HG02938 (cell line): ENCODE measurements at regions not wholly inside any gene's neighbourhood (a gene's known extent, or its start where the extent isn't known, plus 50 kb on each side); places are given as distances from the start of the nearest gene placed in this dataset.
"Not testable (repeated sequence)": the region's sequence is repeated elsewhere in the genome, so short reads cannot be mapped to it uniquely, and the experiment has no call there.

Source experiments
- ATAC-seq: cut with Tn5 transposase; IDR thresholded peaks from one replicate; pipeline ENCODE4 v1.9.1; 2021; ENCODE audit warnings: mild to moderate bottlenecking, moderate library complexity; ENCODE audit not compliant: unreplicated experiment

- no peak for ATAC-seq
These were observed 59.0 kb upstream of the ZNF532 start for GRCh38 chr18:58805467-58806187.

- ATAC-seq = peak; percentile 97
These were observed 57.6 kb upstream of the ZNF532 start for GRCh38 chr18:58806826-58807714.

GRCh38 chr18:58807766-58808165, 56.9 kb upstream of the ZNF532 start:
- ATAC-seq = no peak

- ATAC-seq = no peak
These were observed 56.3 kb upstream of the ZNF532 start for GRCh38 chr18:58808349-58808748.

- not testable (repeated sequence) for ATAC-seq
These were observed 52.8 kb upstream of the ZNF532 start for GRCh38 chr18:58811859-58812258.

- no peak for ATAC-seq
These were observed 51.6 kb upstream of the ZNF532 start for GRCh38 chr18:58813105-58813504.

- no peak for ATAC-seq
These were observed 51.0 kb upstream of the ZNF532 start for GRCh38 chr18:58813561-58814225.

GRCh38 chr18:58814317-58814716, 50.4 kb upstream of the ZNF532 start:
- ATAC-seq = no peak
